HG03064 (cell line): ENCODE measurements at regions not wholly inside any gene's neighbourhood (a gene's known extent, or its start where the extent isn't known, plus 50 kb on each side); places are given as distances from the start of the nearest gene placed in this dataset.

Experiments used
- ATAC-seq: cut with Tn5 transposase; IDR thresholded peaks from one replicate; pipeline ENCODE4 v1.9.1; 2021; ENCODE audit warnings: low read depth; ENCODE audit not compliant: unreplicated experiment

DNA sequence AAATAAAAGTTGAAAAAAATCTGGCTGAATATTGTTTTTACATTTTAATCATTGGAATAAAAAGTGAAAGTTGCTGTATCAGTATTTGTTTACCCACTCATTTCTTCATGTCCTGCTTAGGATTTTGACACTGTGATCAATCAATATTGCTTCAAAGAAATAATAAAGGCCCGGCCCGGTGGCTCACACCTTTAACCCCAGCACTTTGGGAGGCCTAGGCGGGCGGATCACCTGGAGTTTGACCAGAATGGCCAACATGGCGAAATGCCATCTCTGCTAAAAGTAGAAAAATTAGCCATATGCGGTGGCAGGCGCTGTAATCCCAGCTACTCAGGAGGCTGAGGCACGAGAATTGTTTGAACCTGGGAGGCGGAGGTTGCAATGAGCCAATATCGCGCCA lies 93.7 kb upstream of the CTNND2 start:
- ATAC-seq: no peak

GRCh38 chr5:11992518-11992917 lies 88.3 kb upstream of the CTNND2 start:
- ATAC-seq: no peak

- ATAC-seq: no peak
Observed at GRCh38 chr5:11985993-11986392, 81.7 kb upstream of the CTNND2 start.

DNA sequence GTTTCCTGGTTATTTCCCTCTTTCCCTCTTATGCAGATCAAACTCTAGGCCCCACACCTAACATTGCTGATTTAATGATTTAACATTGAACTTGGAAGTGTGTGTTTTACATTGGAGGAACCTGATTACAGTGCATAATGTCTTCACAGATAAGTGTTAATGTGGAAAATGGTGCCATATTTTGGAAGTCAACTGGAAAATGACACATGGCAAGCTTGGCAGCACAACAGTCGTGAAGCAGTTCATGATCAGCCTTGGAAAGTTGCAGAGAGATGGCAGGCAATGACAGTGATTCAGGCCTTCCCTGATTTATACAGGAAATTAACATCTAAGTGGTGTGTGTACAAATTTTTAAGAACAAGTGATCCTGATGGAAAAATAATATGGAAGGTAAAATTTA lies 80.0 kb upstream of the CTNND2 start:
- ATAC-seq: no peak

GRCh38 chr5:11981986-11982385 lies 77.7 kb upstream of the CTNND2 start:
- ATAC-seq: no peak

DNA sequence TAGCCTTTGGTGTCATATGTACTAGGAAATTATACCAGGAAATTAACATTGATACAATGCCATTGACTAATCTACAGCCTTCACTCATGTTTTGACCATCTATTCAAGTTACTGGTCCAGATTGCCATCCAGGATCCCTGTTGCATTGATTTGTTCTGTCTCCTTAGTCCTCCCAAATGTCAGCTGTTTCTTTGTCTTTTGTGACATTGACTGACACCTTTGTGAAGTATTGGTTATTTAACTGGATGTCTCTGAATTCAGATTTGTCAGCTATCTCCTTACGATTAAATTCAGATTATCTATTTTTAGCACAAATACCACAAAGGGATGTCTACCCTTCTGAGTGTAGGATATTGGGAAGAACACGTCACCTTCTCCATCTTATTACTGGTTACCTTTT lies 73.7 kb upstream of the CTNND2 start:
- ATAC-seq: no peak

DNA sequence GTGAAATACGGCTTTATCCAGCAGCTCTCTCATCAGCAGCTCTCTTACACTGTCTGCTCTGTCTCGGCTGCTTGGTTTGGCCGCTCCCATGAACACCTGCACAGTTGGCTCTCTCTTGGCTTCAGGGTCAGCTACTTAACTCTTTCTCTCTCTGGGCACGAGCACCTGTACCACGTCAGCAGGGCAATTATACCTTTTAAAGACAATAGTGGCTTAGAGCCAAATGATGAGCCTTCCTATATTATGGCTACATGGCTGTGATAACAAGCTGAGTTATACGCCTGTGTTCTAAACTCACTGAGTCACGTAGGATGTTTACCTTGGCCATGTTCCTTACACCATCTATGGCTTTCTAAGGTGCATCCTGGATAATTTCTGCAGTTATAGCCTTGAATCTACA lies 69.2 kb upstream of the CTNND2 start:
- ATAC-seq: no peak

- no peak for ATAC-seq
Observed at GRCh38 chr5:11963227-11963626, 59.0 kb upstream of the CTNND2 start.

- no peak for ATAC-seq
Observed at GRCh38 chr5:11962122-11962521, 57.9 kb upstream of the CTNND2 start.

DNA sequence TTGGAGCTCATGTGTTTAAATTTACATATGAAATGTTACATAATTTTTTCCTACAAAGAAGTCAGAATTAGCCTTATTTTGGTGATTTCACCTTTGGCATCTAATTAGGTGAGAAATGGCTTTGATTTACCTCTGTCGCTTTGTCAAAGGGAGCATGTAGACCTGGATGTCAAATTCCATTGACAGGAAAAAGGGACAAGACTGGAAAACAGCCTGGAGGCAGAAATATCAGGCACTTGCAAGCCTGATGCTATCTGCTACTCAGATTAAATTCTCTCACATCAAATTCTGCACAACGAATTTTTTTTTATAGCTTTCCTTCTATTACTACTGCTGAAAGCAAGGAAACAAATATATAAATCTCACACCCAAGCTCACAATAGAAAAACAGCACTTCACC lies 54.1 kb upstream of the CTNND2 start:
- no peak for ATAC-seq

DNA sequence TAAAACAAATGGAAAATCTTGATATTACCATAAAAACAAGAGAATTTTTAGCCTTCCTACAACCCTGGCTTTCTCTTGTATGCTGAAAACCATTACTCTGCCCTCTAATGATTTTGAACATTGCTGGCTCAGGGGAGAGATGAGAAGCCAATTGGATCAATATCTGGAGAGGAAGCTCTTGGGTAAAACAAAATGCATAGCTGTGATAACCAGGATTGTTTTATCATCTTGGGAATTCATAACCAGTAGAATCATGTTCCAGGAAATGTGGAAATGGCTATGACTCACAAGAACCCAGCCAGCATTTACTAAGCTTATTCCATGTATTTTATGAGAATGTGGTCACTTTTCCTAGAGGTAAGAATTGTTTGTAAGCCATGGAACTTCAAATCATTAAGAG lies 51.1 kb upstream of the CTNND2 start:
- no peak for ATAC-seq
